K562 (cell line): ENCODE measurements at regions not wholly inside any gene's neighbourhood (a gene's known extent, or its start where the extent isn't known, plus 50 kb on each side); places are given as distances from the start of the nearest gene placed in this dataset.

Source experiments
- ATAC-seq: fragments of 200-7000 bp; cut with Tn5 transposase; 3 replicates; pipeline ENCODE4 v1.9.1; 2020; ENCODE audit warnings: moderate library complexity
- BruUV-seq: library from RNA; stranded (reverse); fragments of 400-500 nt; replicated peaks from 2 replicates; lab custom pipeline; 2021; lab: Mats Ljungman, UMichigan
- CTCF ChIA-PET: fragments of 300-600 bp; formaldehyde crosslinking; extraction: SDS; loops from one replicate; lab custom pipeline; 2021; ENCODE audit warnings: low intra/inter-chr PET ratio; lab: Yijun Ruan, JAX
- POLR2A ChIA-PET: fragments of 300-600, 350-650 bp; sonication (Branson Sonifier 250); formaldehyde crosslinking; extraction: SDS; loops from one replicate; lab custom pipeline; 2021; ENCODE audit warnings: antibody characterized with exemption, inconsistent platforms; lab: Yijun Ruan, JAX
- DNase-seq, 4 experiments: peaks; one replicate each; pipeline versions ENCODE4 v3.0.0 to v3.0.0-alpha.2; 2011 to 2018; ENCODE audit warnings: low spot score in 3 of 4, mixed read lengths in 3 of 4; ENCODE audit errors: extremely low read depth in 1 of 4
- FAIRE-seq: peaks from 2 replicates; lab custom pipeline; 2011; peaks lifted over from hg19 to GRCh38; lab: Jason Lieb, UNC
- H2AFZ ChIP-seq: 2 replicates; pipeline ENCODE4 v1.6.0; 2011; ENCODE audit warnings: low read depth, low read length, control low read depth, inconsistent platforms
- H3K27ac ChIP-seq: fragments of 200-600 bp; 3 replicates; pipeline ENCODE4 v1.8.0; 2011; ENCODE audit warnings: low read depth, mild to moderate bottlenecking, control low read depth, inconsistent platforms, low read length, moderate library complexity, mixed read lengths; ENCODE audit errors: extremely low read depth
- H3K27me3 ChIP-seq, 2 experiments: fragments of 300-600 bp in 1 of 2; 2 replicates in 1 of 2; 3 replicates in 1 of 2; pipeline versions ENCODE4 v1.6.0 to v1.8.0; 2011; ENCODE audit warnings: inconsistent platforms in 2 of 2, low read length in 2 of 2, mild to moderate bottlenecking in 1 of 2, mixed read lengths in 1 of 2, moderate library complexity in 1 of 2; ENCODE audit not compliant: control insufficient read depth in 2 of 2, insufficient read depth in 2 of 2
- H3K36me3 ChIP-seq: fragments of 300-600 bp; 3 replicates; pipeline ENCODE4 v1.8.0; 2011; ENCODE audit warnings: mild to moderate bottlenecking, low read length, inconsistent platforms; ENCODE audit not compliant: control insufficient read depth, insufficient read depth
- H3K4me1 ChIP-seq, 2 experiments: fragments of 200-600 bp in 1 of 2; replicated peaks in 1 of 2; 2 replicates in 1 of 2; 3 replicates in 1 of 2; pipeline versions ENCODE4 v1.5.1 to v1.8.0; 2011; ENCODE audit warnings: inconsistent platforms in 2 of 2, low read length in 2 of 2, mild to moderate bottlenecking in 1 of 2, mixed read lengths in 1 of 2, moderate library complexity in 1 of 2; ENCODE audit not compliant: control insufficient read depth in 2 of 2, insufficient read depth in 2 of 2
- H3K4me2 ChIP-seq: 2 replicates; pipeline ENCODE4 v1.6.1; 2011; ENCODE audit warnings: low read length, control low read depth, inconsistent platforms, mixed read lengths; ENCODE audit not compliant: insufficient read depth
- H3K4me3 ChIP-seq: fragments of 200-600 bp; sonication (generic), shearing (Covaris generic); 2 replicates; pipeline ENCODE4 v1.5.1; 2016; ENCODE audit warnings: control low read depth, inconsistent platforms
- H3K79me2 ChIP-seq: fragments of 200-600 bp; 3 replicates; pipeline ENCODE4 v1.8.0; 2011; ENCODE audit warnings: low read length, inconsistent platforms; ENCODE audit not compliant: control insufficient read depth, insufficient read depth
- H3K9ac ChIP-seq, 2 experiments: 2 replicates each; pipeline versions ENCODE4 v1.6.0 to v1.6.1; 2011; ENCODE audit warnings: low read depth in 2 of 2, low read length in 2 of 2, control low read depth in 1 of 2, inconsistent platforms in 1 of 2, mild to moderate bottlenecking in 1 of 2, mixed read lengths in 1 of 2; ENCODE audit not compliant: insufficient read depth in 1 of 2
- H3K9me1 ChIP-seq: one replicate; pipeline ENCODE4 v1.6.0; 2011; ENCODE audit warnings: inconsistent platforms, mild to moderate bottlenecking, low read length, moderate library complexity; ENCODE audit not compliant: control insufficient read depth, insufficient read depth
- H3K9me3 ChIP-seq: replicated peaks from 2 replicates; pipeline ENCODE4 v1.5.1; 2011; ENCODE audit warnings: low read depth, low read length, inconsistent platforms; ENCODE audit not compliant: control insufficient read depth, insufficient read depth
- H4K20me1 ChIP-seq: replicated peaks from 2 replicates; pipeline ENCODE4 v1.6.1; 2011; ENCODE audit warnings: low read length, inconsistent platforms, mixed read lengths; ENCODE audit not compliant: control insufficient read depth, insufficient read depth
- SMARCA4 ChIP-seq: fragments of 450-650 bp; IDR thresholded peaks from 2 replicates; pipeline ENCODE4 v1.6.1; 2016
- WHSC1 ChIP-seq: IDR thresholded peaks from one replicate; pipeline ENCODE4 v1.6.1; 2012; ENCODE audit warnings: low read length, control low read depth, inconsistent platforms
- WGBS: fragments of 100-300 bp; shearing (Covaris generic); methylation state at CpG from one replicate; pipeline ENCODE4 v1.1.6; 2016; ENCODE audit warnings: low coverage, mixed read lengths; ENCODE audit not compliant: insufficient coverage; ENCODE audit errors: missing lambda C conversion rate; 5-methylcytosine and 5-hydroxymethylcytosine counted together
- in situ Hi-C: fragments of 300-500 bp; cut with MboI; formaldehyde crosslinking; loops from 4 replicates; pipeline ENCODE4 v1.15.0; 2018; ENCODE audit warnings: inconsistent platforms, mixed read lengths
- intact Hi-C: fragments of 100-400 bp; cut with micrococcal nuclease; formaldehyde crosslinking; loops from 2 replicates; pipeline ENCODE4 v1.14.2; 2022
- TF ChIP-seq, protein P1 (sequence below): fragments of 450-650 bp; formaldehyde crosslinking; IDR thresholded peaks from 2 replicates; pipeline ENCODE4 v1.4.0; 2020; ENCODE audit warnings: mild to moderate bottlenecking, mixed read lengths

DNA sequence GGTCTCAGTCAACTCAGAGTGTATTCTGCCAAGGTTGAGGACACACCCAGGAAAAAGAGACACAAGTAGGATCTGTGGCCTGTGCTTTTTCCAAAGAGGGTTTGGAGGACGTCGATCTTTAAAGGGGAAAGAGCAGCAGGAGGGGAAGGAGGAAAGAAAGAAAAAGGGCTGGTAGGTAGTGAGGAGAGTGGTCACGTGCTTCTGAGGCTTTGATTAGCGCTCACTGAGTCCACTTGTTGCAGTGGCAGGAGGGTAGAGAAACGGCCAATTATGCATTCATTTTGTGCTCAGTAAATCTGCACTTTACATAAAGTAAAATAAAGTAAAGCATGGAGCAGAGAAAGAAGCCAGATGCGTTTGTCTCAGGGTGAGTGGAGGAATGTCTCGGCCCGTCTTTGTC is 126.0 kb upstream of the VSTM2B start:
- Histone ChIP-seq H3K4me3 (no peak overlapping the region), H3K9me3 (no peaks in the 10 kb centered on the region), H3K27me3 (peaks cover 0 to 43% of the 10 kb centered on the region in 2 experiments; a peak in 3 of 5 replicates), H3K4me1 (no peaks in the 10 kb centered on the region), H3K27ac (no peak overlapping the region), H3K36me3 (no peaks in the 10 kb centered on the region), H3K4me2 (no peak overlapping the region), H4K20me1 (no peaks in the 10 kb centered on the region; the same call in 1 of the 2 replicates), H3K79me2 (no peaks in the 10 kb centered on the region), H3K9ac (no peak overlapping the region; a peak in 1 of 4 replicates), H2AFZ (no peak overlapping the region), H3K9me1 (no peaks in the 10 kb centered on the region)
- WGBS: 2% methylated on average over 8 of the region's 8 CpGs
- no TSS peak for BruUV-seq
- intact Hi-C loops (no loop called here), in situ Hi-C loops (no loop called here)
- ATAC-seq (no peak), FAIRE-seq (no peak), DNase-seq (no peak)
- POLR2A ChIA-PET: no interaction called here
- TF ChIP-seq SMARCA4 (no peak), WHSC1 (no peak)
- TF ChIP-seq, protein P1, sequence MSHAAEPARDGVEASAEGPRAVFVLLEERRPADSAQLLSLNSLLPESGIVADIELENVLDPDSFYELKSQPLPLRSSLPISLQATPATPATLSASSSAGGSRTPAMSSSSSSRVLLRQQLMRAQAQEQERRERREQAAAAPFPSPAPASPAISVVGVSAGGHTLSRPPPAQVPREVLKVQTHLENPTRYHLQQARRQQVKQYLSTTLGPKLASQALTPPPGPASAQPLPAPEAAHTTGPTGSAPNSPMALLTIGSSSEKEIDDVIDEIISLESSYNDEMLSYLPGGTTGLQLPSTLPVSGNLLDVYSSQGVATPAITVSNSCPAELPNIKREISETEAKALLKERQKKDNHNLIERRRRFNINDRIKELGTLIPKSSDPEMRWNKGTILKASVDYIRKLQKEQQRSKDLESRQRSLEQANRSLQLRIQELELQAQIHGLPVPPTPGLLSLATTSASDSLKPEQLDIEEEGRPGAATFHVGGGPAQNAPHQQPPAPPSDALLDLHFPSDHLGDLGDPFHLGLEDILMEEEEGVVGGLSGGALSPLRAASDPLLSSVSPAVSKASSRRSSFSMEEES: peak; percentile 7; the same call in 1 of the 2 replicates
- CTCF ChIA-PET: no interaction called here
